Large intestine (tissue), 3 donors: ENCODE measurements at regions not wholly inside any gene's neighbourhood (a gene's known extent, or its start where the extent isn't known, plus 50 kb on each side); places are given as distances from the start of the nearest gene placed in this dataset.
A peak's percentile ranks its signal among the peaks of the same experiment; 100 is the strongest.

Experiments
- DNase-seq, 2 donors: peaks; one replicate each; pipeline versions ENCODE4 v3.0.0 to v3.0.0-alpha.2; 2013
- H3K27ac ChIP-seq: one replicate; pipeline ENCODE4 v1.5.1; 2013; ENCODE audit warnings: low read length
- H3K27me3 ChIP-seq: 2 replicates; pipeline ENCODE4 v1.6.1; 2013; ENCODE audit warnings: low read length; ENCODE audit not compliant: control insufficient read depth, insufficient read depth
- H3K36me3 ChIP-seq: 2 replicates; pipeline ENCODE4 v1.6.1; 2013; ENCODE audit warnings: low read length; ENCODE audit not compliant: control insufficient read depth, insufficient read depth
- H3K4me1 ChIP-seq: one replicate; pipeline ENCODE4 v1.6.1; 2013; ENCODE audit warnings: low read length; ENCODE audit not compliant: control insufficient read depth, insufficient read depth
- H3K4me3 ChIP-seq: one replicate; pipeline ENCODE4 v1.5.1; 2013; ENCODE audit warnings: low read length
- H3K9me3 ChIP-seq: one replicate; pipeline ENCODE4 v1.6.1; 2013; ENCODE audit warnings: mild to moderate bottlenecking, low read depth, low read length, moderate library complexity; ENCODE audit not compliant: control insufficient read depth
- WGBS: methylation state at CpG from one replicate; pipeline ENCODE4 v1.1.5; 2013; ENCODE audit warnings: low lambda C conversion rate; ENCODE audit not compliant: insufficient coverage; 5-methylcytosine and 5-hydroxymethylcytosine counted together

- no peaks in the 10 kb centered on the region for H3K9me3 ChIP-seq
- H3K36me3 ChIP-seq, result no peaks in the 10 kb centered on the region
- no peak for DNase-seq
- H3K27ac ChIP-seq, result no peak overlapping the region
- no peaks in the 10 kb centered on the region for H3K27me3 ChIP-seq
- WGBS, result no CpG with 5 or more reads among the region's 1 CpG
- no peak overlapping the region for H3K4me3 ChIP-seq
- no peaks in the 10 kb centered on the region for H3K4me1 ChIP-seq
These were observed 58.9 kb downstream of the NUDT11 start for GRCh38 chrX:51437521-51437920.

GRCh38 chrX:51435101-51435500 lies 61.3 kb downstream of the NUDT11 start:
- no CpG with 5 or more reads among the region's 1 CpG for WGBS
- Histone ChIP-seq H3K4me3 (no peak overlapping the region), H3K27ac (no peak overlapping the region), H3K36me3 (no peaks in the 10 kb centered on the region), H3K4me1 (no peaks in the 10 kb centered on the region), H3K27me3 (no peaks in the 10 kb centered on the region), H3K9me3 (no peaks in the 10 kb centered on the region)
- no peak for DNase-seq

GRCh38 chrX:51421972-51422597 lies 74.3 kb downstream of the NUDT11 start:
- no peaks in the 10 kb centered on the region for H3K36me3 ChIP-seq
- H3K9me3 ChIP-seq, result no peaks in the 10 kb centered on the region
- no peak for DNase-seq
- H3K27ac ChIP-seq, result no peak overlapping the region
- no peaks in the 10 kb centered on the region for H3K4me1 ChIP-seq
- H3K27me3 ChIP-seq, result no peaks in the 10 kb centered on the region
- no peak overlapping the region for H3K4me3 ChIP-seq
- WGBS, result no CpG with 5 or more reads among the region's 4 CpGs

- H3K27ac ChIP-seq, result no peak overlapping the region
- WGBS, result no CpG with 5 or more reads among the region's 5 CpGs
- no peak overlapping the region for H3K4me3 ChIP-seq
- no peaks in the 10 kb centered on the region for H3K9me3 ChIP-seq
- no peaks in the 10 kb centered on the region for H3K36me3 ChIP-seq
- H3K27me3 ChIP-seq, result no peaks in the 10 kb centered on the region
- peak in 1 of 2 donors; percentile 8 for DNase-seq
- no peaks in the 10 kb centered on the region for H3K4me1 ChIP-seq
These were observed 75.8 kb downstream of the NUDT11 start for GRCh38 chrX:51420610-51421009.

GRCh38 chrX:51408462-51408861 lies 75.8 kb downstream of the NUDT10 start:
- Histone ChIP-seq H3K27ac (no peak overlapping the region), H3K4me1 (no peaks in the 10 kb centered on the region), H3K4me3 (no peak overlapping the region), H3K9me3 (no peaks in the 10 kb centered on the region), H3K36me3 (no peaks in the 10 kb centered on the region), H3K27me3 (no peaks in the 10 kb centered on the region)
- no peak for DNase-seq
- no CpG with 5 or more reads among the region's 5 CpGs for WGBS

- Histone ChIP-seq H3K36me3 (no peaks in the 10 kb centered on the region), H3K27me3 (no peaks in the 10 kb centered on the region), H3K4me3 (no peak overlapping the region), H3K9me3 (no peaks in the 10 kb centered on the region), H3K4me1 (no peaks in the 10 kb centered on the region), H3K27ac (no peak overlapping the region)
- no peak for DNase-seq
- no CpG with 5 or more reads among the region's 54 CpGs for WGBS
These were observed 75.1 kb downstream of the NUDT10 start for GRCh38 chrX:51407520-51408409.

GRCh38 chrX:51406688-51407519 lies 74.3 kb downstream of the NUDT10 start:
- Histone ChIP-seq H3K27me3 (no peaks in the 10 kb centered on the region), H3K4me3 (no peak overlapping the region), H3K36me3 (no peaks in the 10 kb centered on the region), H3K27ac (no peak overlapping the region), H3K9me3 (no peaks in the 10 kb centered on the region), H3K4me1 (no peaks in the 10 kb centered on the region)
- DNase-seq, result no peak
- no CpG with 5 or more reads among the region's 54 CpGs for WGBS

- 100% methylated on average over 1 of the region's 4 CpGs for WGBS
- no peak overlapping the region for H3K27ac ChIP-seq
- no peaks in the 10 kb centered on the region for H3K4me1 ChIP-seq
- H3K27me3 ChIP-seq, result no peaks in the 10 kb centered on the region
- H3K36me3 ChIP-seq, result no peaks in the 10 kb centered on the region
- no peak for DNase-seq
- H3K9me3 ChIP-seq, result no peaks in the 10 kb centered on the region
- no peak overlapping the region for H3K4me3 ChIP-seq
These were observed 71.8 kb downstream of the NUDT10 start for GRCh38 chrX:51404445-51404844.

GRCh38 chrX:51395810-51396728 lies 63.4 kb downstream of the NUDT10 start:
- no CpG with 5 or more reads among the region's 50 CpGs for WGBS
- DNase-seq, result peak; percentile 4 to 14
- Histone ChIP-seq H3K4me1 (no peaks in the 10 kb centered on the region), H3K27ac (no peak overlapping the region), H3K27me3 (peaks cover 6% of the 10 kb centered on the region), H3K36me3 (no peaks in the 10 kb centered on the region), H3K4me3 (peak overlapping the region; percentile 35), H3K9me3 (no peaks in the 10 kb centered on the region)
